Hepatocyte (in vitro differentiated cells): ENCODE measurements at regions not wholly inside any gene's neighbourhood (a gene's known extent, or its start where the extent isn't known, plus 50 kb on each side); places are given as distances from the start of the nearest gene placed in this dataset.

Experiments
- DNase-seq: peaks from one replicate; pipeline ENCODE4 v3.0.0-alpha.2; 2016; ENCODE audit warnings: low spot score
- H2AFZ ChIP-seq: fragments of 200-600 bp; sonication (generic); 2 replicates; pipeline ENCODE4 v1.6.0; 2016; ENCODE audit warnings: antibody characterized with exemption, mild to moderate bottlenecking
- H3K27ac ChIP-seq: fragments of 200-600 bp; sonication (generic); 2 replicates; pipeline ENCODE4 v1.5.1; 2016; ENCODE audit warnings: mild to moderate bottlenecking
- H3K27me3 ChIP-seq: fragments of 200-600 bp; sonication (generic); 2 replicates; pipeline ENCODE4 v1.6.1; 2016
- H3K36me3 ChIP-seq: fragments of 200-600 bp; sonication (generic); replicated peaks from 2 replicates; pipeline ENCODE4 v1.5.1; 2016; ENCODE audit warnings: low read depth; ENCODE audit not compliant: insufficient read depth
- H3K4me1 ChIP-seq: fragments of 200-600 bp; sonication (generic); 2 replicates; pipeline ENCODE4 v1.5.1; 2016; ENCODE audit warnings: mild to moderate bottlenecking, moderate library complexity; ENCODE audit not compliant: insufficient read depth
- H3K4me2 ChIP-seq: fragments of 200-600 bp; sonication (generic); 2 replicates; pipeline ENCODE4 v1.6.0; 2016
- H3K4me3 ChIP-seq: fragments of 200-600 bp; sonication (generic); 2 replicates; pipeline ENCODE4 v1.5.1; 2016; ENCODE audit warnings: mild to moderate bottlenecking
- H3K79me2 ChIP-seq: fragments of 200-600 bp; sonication (generic); 2 replicates; pipeline ENCODE4 v1.6.0; 2017; ENCODE audit warnings: mild to moderate bottlenecking
- H3K9me2 ChIP-seq: fragments of 200-600 bp; sonication (generic); replicated peaks from 2 replicates; pipeline ENCODE4 v1.6.0; 2017; ENCODE audit warnings: mild to moderate bottlenecking; ENCODE audit not compliant: insufficient read depth
- H3K9me3 ChIP-seq: fragments of 200-600 bp; sonication (generic); 2 replicates; pipeline ENCODE4 v1.5.1; 2016; ENCODE audit warnings: low read depth, mild to moderate bottlenecking
- H4K20me1 ChIP-seq: fragments of 200-600 bp; sonication (generic); 2 replicates; pipeline ENCODE4 v1.6.0; 2016; ENCODE audit warnings: mild to moderate bottlenecking; ENCODE audit not compliant: insufficient read depth, poor library complexity, severe bottlenecking
- EZH2 ChIP-seq: fragments of 200-600 bp; sonication (generic); IDR thresholded peaks from 2 replicates; pipeline ENCODE4 v1.6.1; 2016; ENCODE audit warnings: antibody characterized with exemption, mild to moderate bottlenecking, borderline replicate concordance
- EZH2phosphoT487 ChIP-seq: fragments of 200-600 bp; sonication (generic); IDR thresholded peaks from one replicate; pipeline ENCODE4 v1.6.1; 2018; ENCODE audit warnings: antibody characterized with exemption, mild to moderate bottlenecking, low read depth, moderate library complexity; ENCODE audit not compliant: unreplicated experiment, severe bottlenecking
- WGBS: methylation state at CpG from one replicate; pipeline ENCODE4 v1.1.6; 2016; ENCODE audit warnings: low lambda C conversion rate; ENCODE audit errors: missing lambda C conversion rate; 5-methylcytosine and 5-hydroxymethylcytosine counted together
- TF ChIP-seq, protein P1 (sequence below): fragments of 200-600 bp; sonication (generic); IDR thresholded peaks from 2 replicates; pipeline ENCODE4 v1.5.1; 2016; ENCODE audit warnings: antibody characterized with exemption, mild to moderate bottlenecking; ENCODE audit not compliant: poor library complexity

DNA sequence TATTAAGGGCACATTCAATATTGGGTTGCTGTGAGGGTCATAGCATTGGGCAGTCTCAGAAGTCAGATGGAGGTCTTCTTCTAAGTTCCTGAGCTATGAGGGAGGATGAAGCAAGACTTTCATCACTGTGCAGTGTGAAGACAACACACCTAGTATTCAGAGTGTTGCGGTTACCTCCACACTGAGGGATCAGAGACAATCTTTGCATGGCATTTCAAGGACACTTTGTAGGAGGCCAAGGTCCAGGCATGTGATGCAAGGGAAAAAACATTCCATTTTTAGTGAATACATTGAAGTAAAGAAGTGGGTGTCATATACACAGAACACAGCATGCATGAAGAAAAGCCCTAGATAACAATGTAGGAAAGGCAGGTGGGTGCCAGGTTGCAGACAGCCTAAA is 481.2 kb upstream of the DIPK2B start:
- TF ChIP-seq EZH2phosphoT487 (no peak), EZH2 (no peak)
- TF ChIP-seq, protein P1, sequence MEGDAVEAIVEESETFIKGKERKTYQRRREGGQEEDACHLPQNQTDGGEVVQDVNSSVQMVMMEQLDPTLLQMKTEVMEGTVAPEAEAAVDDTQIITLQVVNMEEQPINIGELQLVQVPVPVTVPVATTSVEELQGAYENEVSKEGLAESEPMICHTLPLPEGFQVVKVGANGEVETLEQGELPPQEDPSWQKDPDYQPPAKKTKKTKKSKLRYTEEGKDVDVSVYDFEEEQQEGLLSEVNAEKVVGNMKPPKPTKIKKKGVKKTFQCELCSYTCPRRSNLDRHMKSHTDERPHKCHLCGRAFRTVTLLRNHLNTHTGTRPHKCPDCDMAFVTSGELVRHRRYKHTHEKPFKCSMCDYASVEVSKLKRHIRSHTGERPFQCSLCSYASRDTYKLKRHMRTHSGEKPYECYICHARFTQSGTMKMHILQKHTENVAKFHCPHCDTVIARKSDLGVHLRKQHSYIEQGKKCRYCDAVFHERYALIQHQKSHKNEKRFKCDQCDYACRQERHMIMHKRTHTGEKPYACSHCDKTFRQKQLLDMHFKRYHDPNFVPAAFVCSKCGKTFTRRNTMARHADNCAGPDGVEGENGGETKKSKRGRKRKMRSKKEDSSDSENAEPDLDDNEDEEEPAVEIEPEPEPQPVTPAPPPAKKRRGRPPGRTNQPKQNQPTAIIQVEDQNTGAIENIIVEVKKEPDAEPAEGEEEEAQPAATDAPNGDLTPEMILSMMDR, result no peak
- Histone ChIP-seq H2AFZ (no peak overlapping the region), H3K27me3 (no peaks in the 10 kb centered on the region), H3K4me1 (no peaks in the 10 kb centered on the region), H4K20me1 (no peaks in the 10 kb centered on the region), H3K9me3 (no peaks in the 10 kb centered on the region), H3K36me3 (no peaks in the 10 kb centered on the region), H3K9me2 (no peaks in the 10 kb centered on the region), H3K4me2 (no peak overlapping the region), H3K4me3 (no peak overlapping the region), H3K79me2 (no peaks in the 10 kb centered on the region), H3K27ac (no peak overlapping the region)
- DNase-seq, result no peak
- WGBS, result 90% methylated on average over 1 of the region's 1 CpG

DNA sequence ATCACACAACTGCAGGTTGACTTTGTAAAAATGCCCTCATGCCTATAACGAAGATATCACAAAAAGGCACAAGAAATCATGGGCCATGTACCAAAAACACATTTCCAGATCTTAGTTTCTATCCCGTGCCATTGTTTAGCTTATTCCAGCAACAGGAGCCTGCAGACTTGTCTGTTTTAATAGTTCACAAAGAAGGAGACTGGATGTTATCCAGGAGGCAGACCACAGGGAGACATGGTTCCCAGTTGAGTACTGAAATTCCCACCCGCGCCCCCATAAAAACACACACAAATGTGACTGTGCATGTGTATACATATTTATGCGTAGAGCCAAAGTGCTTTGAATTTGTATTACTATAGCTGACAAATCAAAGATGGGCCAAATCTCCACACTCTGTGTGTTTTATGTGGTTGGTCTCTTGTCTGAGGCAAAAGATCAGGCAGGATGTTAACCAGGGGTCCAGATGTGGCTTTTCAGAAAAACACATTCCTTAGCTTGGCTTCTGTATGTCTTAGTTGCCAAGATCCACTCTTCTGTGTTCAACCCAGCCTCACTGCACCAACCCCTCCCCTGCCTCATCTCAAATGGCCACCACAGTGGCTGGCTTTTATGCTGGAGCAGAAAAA is 469.2 kb upstream of the DIPK2B start:
- Histone ChIP-seq H3K4me1 (no peaks in the 10 kb centered on the region), H4K20me1 (no peaks in the 10 kb centered on the region), H3K27ac (no peak overlapping the region), H2AFZ (no peak overlapping the region), H3K4me3 (no peak overlapping the region), H3K79me2 (no peaks in the 10 kb centered on the region), H3K9me2 (no peaks in the 10 kb centered on the region), H3K36me3 (no peaks in the 10 kb centered on the region), H3K4me2 (no peak overlapping the region), H3K9me3 (no peaks in the 10 kb centered on the region), H3K27me3 (no peaks in the 10 kb centered on the region)
- WGBS, result 72% methylated on average over 5 of the region's 5 CpGs
- DNase-seq, result no peak
- TF ChIP-seq, protein P1, result no peak
- TF ChIP-seq EZH2phosphoT487, result no peak
- TF ChIP-seq EZH2, result no peak

DNA sequence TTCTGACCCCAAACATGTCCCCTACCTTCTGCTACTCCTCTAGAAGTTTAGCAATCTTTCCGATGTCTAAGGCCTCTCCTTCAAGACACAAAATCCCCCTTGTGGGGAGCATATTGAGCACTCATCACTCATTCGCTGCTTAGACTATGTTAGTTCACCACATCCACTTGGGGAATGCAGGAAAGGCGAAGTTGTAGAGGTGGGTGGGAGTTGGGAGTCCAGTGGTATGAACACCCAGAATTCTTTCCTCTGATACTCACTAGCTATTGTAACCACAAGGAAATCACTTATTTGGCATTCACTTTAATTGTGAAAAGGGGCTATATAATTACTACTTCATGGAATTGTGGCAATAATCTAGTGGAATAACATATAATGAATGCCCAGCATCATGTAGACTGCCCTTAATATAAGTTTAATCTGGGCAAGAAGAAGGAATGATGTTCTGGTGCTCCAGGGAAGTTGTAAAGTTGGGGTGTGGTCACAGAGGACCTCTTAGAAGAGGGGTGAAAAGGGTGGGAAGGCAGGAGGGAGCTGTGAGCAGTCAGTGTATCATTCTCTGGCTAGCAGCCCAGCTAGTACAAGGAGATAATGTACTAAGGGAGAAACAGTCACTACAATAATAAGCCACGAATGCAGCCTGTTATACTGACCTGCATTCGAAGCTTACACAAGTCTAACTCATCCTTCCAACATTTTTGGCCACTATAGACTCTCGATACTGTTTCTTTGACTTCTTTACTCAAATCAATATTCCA is 468.2 kb upstream of the DIPK2B start:
- no peak for DNase-seq
- no peaks in the 10 kb centered on the region for H3K9me3 ChIP-seq
- no peak overlapping the region for H2AFZ ChIP-seq
- TF ChIP-seq EZH2 (no peak), EZH2phosphoT487 (no peak)
- TF ChIP-seq, protein P1, result no peak
- H3K27me3 ChIP-seq, result no peaks in the 10 kb centered on the region
- H3K9me2 ChIP-seq, result no peaks in the 10 kb centered on the region
- no peak overlapping the region for H3K27ac ChIP-seq
- no peaks in the 10 kb centered on the region for H3K4me1 ChIP-seq
- no peaks in the 10 kb centered on the region for H4K20me1 ChIP-seq
- no peaks in the 10 kb centered on the region for H3K36me3 ChIP-seq
- H3K4me2 ChIP-seq, result no peak overlapping the region
- no peak overlapping the region for H3K4me3 ChIP-seq
- 66% methylated on average over 6 of the region's 6 CpGs for WGBS
- H3K79me2 ChIP-seq, result no peaks in the 10 kb centered on the region
